NCI-H1048 (cell line): ENCODE measurements at regions not wholly inside any gene's neighbourhood (a gene's known extent, or its start where the extent isn't known, plus 50 kb on each side); places are given as distances from the start of the nearest gene placed in this dataset.
"Not testable (repeated sequence)": the region's sequence is repeated elsewhere in the genome, so short reads cannot be mapped to it uniquely, and the experiment has no call there.

Experiments
- DNase-seq: peaks from one replicate; lab custom pipeline; 2025; lab: John Stamatoyannopoulos, UW

DNA sequence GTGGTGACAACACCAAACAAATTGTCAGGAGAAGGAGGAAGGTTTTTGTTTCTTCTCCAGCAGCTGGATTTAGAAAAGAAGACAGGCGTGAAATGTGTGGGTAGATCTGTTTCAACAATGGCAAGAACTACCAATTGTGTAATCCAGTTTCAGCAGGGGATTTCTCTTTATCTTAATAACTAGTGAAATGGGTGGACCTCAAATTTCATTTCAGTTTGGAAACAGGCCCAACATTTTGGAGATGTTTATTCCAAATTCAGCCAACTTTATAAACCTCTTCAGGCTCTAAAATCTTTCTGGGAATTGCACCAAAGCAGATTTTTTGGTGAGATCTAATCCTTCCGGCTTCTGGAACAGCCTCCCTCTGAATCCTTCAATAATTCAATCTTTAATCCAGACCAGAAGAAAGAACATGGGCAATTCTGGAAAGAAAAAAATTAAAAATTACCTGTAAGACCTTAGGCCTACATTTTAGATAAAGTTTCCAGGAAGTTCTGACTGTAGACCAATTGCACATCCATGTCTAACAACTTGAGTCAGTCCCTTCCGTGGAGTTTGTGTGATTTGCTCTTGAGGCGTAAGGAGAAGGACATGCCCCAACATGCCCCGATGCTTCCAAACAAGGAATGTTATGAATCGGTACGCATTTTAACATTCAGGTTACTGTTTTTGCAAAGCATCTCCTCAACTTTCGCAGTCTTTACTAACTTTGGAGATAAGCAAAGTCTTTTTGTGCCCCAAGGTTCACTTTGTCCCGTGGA is 423.6 kb downstream of the IRX1 start:
- DNase-seq, result no peak

DNA sequence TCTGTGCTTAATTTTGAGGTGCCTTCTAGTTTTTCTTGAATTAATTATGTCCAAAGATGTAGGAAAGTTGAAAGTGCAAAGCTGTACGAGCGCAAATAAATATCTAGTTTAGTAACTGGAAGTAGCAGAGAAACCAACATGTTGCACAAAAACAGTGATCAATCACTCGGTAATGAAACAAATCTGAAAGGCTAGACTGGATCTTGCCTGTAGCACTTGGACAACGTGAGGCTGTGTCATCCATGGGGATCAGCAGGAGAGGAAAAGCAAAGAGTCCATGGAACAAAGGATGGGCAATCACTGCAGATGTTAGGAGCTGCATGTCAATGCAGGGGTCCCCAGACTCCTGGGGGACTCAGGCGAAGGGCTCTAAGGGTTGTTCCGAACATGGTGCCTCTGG is 424.2 kb downstream of the IRX1 start:
- DNase-seq, result no peak

DNA sequence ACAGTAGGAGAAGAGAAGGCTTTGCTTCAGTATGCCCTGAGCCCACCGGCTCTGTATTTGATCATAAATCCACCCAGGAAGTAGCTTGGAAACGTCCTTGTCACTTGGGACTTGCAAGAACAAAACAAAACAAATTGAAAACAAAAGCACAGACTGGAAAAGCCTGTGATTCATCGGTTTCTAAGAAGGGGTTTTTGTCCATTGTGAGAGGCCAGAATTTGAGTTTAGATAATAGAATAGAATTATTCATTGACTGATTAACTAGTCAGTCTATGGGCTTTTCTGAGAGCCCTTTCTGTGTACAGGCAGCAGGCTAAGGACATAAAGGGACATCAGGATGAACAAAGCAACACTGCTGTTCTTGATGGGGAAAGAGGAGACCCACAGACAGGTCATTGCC is 424.8 kb downstream of the IRX1 start:
- DNase-seq, result no peak

DNA sequence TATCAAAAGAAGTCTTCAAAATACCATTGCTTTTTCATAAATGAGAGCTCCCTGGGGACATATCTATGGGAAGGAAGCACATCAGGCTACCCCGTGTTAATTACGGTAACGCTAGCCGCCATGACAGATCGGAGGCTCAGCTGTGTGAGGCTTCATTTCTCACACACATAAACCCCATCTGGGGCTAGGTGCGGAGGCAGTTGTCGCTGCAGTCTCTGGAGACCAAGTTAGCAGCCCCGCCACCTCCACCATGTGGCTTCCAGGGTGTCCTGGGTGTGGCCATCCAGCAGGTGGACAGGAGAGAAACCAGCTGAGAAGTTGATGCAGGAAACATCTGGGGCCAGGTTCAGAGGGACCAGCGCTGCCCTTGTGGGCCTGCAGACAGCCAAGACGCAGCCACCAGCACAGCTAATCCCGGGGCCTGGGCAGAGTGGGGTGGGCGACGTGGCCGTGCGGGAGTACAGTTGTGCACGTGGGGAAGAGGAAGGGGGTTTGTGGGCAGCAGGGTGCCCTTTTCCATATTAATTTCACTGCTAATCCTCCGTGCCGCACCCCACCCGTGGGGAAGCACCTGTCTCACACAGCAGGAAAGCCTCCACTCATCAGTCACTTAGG is 426.5 kb downstream of the IRX1 start:
- DNase-seq, result no peak

DNA sequence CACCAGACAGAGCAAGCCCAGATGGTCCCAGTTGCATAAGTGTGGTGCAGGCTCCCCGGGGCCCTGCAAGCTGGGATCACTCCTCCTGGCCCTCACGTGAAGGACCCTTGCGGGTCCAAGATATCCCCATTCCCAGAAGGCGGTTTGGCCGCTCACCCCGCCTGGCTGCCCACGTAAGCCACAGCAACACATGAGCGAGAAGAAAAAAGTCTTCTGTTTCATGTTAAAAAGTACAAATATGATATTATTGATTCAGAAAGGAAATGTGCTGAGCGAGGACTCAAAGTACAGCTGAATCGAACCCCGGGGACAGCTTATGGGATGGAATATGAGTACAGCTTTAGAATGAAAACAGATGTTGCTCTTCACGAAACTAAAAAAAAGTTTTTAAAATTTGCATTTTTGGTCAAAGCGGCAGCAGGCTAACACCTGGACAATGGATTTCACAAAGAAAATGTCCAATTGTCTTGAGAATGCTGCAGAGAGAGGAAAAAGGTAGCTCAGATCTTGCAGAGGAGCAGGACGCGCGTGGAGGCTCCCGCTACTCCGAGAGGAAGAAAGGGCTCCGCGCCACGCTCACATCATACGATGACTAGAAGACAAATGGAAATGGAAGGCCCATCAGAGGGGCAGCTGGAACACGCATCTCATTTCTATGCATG is 427.6 kb downstream of the IRX1 start:
- DNase-seq, result no peak

DNA sequence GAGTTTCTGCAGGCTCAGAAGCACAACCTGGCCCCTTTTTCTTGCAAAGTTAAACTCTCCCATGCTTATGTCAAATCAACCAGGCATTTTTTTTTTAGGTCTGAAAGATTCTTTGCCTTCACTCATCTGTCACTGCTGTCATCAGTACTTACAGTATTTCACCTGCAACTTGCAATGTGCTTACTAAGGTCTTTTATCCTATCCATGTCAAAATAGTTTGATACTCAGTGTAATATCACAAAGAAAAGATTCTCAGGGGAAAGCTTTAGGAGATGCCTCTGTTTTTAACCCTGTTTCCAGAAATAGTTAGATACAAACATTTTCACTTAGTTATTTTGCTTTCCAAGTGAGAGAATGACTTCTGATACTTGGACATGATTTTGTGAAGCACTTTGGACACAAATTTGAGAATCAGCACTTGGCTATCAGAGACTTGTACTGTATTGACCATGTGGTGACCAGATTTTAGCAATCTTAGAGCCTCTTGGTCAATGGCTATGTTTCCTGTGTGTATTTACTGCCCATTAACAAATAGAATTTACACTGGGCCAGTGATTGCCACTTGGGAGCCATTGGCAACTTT is 428.2 kb downstream of the IRX1 start:
- no peak for DNase-seq

DNA sequence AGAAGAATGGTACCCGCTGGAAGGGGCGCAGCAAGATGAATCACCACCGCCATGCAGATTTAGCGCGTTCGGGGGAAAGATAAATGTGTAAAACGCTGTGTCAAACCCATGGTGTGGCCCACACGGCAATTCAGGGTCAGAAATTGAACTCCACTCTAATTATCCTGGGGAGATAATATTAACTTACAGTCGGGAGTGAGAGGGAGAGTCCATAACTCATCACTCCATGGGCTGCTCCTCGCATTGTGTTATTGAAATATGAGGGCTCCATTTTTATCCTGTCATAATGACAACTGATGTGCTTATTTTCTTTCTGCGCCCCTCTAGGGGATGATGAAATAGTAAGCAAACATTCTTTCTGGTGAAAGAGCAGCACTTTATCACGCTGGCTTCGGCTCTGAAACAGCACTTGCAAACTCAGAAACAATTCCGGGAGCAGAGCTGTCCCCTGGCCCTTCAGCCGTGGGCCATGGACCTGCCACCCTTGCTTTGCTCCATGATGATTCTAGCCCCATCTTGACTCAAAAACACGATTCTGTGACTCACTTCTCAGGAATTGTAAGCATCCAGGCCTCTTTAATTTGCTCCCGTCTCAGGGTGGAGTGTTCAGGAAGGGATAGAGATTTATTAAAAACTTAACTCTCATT is 431.6 kb downstream of the IRX1 start:
- DNase-seq, result no peak

DNA sequence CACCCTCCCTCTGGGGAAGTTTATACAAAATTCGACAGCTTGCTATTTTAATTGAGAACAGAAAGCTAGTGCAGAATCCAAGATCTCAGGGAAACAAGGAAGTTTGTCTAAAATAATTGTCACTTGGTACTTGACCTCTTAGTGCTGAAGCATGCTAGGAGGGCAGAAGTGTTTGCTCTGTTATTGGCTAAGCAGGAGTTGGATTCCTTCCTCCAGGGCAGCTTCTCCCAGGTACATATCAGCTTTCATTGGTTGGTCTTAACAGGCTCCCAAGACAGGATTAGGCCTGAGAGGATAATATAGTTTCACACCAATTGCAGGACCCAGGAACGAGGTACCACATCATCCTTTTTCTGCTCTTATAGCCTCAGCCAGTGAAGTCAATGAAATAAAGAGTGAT is 432.8 kb downstream of the IRX1 start:
- no peak for DNase-seq

DNA sequence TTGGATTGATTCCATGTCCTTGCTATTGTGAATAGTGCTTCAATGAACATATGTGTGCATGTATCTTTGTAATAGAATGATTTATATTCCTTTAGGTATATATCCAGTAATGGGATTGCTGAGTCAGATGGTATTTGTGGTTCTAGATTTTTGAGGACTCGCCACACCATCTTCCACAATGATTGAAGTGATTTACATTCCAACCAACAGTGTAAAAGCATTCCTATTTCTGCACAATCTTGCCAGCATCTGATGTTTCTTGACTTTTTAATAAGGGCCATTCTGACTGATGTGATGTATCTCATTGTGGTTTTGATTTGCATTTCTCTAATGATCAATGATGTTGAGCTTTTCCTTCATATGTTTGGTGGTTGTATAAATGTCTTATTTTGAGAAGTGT is 437.9 kb downstream of the IRX1 start:
- not testable (repeated sequence) for DNase-seq

DNA sequence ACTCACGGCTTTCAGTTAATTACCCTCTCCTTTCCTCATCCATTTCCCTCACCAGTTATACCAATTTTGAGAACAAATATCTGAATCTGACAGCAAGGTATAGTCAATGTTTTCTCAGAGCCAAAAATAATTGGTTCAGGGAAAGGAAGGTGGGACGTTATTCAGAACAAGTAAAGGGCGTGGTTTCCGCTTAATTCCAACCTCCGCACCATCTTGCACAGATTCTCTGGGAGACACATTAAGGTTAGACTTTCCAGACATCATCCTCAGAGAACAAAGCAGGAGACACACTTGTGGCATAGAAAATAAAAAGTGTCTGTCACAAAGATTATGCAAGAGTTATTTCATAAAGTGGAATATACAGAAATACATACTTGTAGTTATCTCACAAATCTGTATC is 441.2 kb downstream of the IRX1 start:
- no peak for DNase-seq

DNA sequence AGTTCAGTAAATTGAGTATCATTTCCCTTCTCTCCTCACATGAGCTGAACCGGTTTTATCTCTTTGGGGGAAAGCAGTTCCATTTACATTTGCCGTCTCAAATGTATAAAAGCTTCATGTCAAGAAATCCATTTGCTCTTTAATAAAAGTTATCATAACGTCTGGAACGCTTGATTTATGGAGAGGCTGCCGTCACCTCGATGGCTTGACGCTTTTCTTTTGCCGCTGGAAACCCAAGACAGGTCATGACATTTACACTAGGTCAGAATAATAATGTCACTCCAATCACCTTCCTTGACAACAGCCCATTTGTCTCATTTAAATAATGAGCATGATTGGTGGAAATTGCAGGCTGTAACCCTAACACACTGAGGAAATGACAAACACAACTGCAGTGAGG is 443.4 kb downstream of the IRX1 start:
- no peak for DNase-seq

DNA sequence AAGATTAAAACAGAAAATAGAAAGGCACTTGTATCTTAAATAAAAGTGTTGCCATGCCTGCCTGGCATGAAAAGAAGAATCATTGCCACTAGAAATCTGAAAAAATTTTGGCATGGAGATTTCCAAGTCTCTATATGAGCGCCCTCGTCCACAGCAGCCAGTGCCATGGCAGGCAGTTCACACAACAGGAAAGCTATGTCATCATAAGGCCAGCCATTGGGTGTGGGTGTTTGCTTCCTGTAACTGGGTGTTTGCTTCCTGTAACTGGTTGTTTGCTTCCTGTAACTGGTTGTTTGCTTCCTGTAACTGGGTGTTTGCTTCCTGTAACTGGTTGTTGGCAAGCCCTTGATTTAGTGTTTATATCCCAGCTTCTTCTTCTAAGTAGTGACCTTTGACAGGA is 446.7 kb downstream of the IRX1 start:
- no peak for DNase-seq

DNA sequence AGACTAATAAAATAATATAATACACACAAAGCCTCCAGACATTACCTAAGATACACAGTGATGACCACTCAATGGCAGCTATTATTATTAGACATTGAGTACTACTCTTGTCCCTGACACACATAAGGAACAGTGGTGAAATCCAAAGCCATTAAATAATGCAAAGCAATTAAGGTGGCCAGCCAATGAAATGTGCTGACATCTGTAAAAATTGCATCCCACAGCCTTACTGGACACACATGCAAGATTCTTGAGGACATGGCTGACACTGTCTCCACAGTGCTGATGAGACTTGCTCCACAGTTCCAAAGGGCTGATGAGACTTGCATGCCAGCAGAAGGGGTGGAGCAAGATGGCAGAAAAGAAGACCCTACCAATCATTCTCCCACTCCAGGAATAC is 447.5 kb downstream of the IRX1 start:
- no peak for DNase-seq

DNA sequence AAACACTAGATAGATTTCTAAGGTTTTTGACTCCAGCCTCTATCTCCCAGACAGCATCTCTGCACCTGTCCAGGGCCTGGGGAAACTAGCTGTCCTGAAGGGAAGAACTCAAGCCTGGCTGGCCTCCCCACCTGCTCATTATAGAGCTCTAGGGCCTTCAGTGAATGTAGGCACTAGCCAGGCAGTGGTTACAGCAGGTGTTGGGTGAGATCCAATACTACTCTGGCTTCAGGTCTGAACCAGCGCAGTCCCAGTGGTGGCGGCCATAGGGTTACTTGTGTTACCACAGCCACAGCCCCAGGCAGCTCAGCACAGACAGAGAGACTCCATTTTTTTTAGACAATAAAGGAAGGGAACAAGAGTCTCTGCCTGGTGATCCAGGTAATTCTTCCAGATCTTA is 449.2 kb downstream of the IRX1 start:
- DNase-seq, result no peak

DNA sequence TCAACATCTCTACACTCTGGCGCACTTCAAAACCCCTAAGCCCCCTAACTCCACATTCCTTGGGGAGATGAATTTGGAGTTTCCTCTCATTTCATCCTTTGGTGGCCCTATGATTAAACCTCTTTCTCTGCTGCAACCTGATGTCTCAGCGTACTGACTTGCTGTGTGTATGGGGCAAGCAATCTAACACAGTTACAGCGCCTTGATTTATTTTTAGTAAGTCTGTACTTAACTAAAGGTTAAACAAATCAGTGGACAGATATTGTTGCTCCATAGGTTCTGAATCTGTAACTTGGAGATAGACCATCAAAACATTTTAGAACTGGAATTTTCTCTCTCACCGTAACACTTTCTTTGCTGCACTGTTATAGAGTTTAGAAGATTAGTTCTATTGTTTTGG is 452.8 kb downstream of the IRX1 start:
- no peak for DNase-seq

DNA sequence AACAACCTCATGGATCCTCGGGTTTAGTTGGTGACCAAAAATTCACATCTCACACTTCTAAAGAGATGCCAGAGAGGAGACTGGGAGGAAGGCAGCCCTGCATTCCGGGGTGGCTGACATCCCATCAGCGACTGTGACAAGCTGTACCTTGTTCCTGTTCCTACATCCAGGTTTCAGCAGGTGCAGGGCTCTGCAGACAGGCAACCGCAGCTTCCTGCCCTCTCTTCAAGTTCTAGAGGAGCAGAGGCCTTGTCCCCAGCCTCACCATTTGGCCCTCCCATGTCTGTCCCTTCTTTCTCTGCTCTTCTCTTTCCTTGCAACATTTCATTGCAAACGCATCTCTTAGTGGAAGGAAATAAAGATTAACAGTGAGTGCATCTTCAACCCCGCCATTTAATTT is 454.6 kb downstream of the IRX1 start:
- DNase-seq, result no peak

DNA sequence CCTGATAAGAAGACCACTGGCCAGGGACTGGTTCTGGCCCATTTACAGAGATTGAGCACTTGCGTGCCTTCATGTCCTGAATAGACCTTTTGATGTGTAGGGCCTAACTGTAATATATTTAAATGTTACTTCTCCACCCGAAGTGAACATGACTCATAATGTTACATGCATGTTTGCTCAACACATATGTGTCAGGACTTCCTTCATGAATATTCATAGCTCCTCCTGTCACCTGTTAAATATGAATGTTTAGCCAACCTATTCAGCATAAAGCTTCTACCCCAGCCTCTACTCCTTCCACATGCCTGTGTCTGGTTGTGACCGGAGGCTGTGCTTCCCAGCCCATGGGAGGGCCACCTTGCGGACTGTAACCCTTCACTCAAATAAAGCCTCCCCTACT is 457.5 kb downstream of the IRX1 start:
- DNase-seq, result no peak

DNA sequence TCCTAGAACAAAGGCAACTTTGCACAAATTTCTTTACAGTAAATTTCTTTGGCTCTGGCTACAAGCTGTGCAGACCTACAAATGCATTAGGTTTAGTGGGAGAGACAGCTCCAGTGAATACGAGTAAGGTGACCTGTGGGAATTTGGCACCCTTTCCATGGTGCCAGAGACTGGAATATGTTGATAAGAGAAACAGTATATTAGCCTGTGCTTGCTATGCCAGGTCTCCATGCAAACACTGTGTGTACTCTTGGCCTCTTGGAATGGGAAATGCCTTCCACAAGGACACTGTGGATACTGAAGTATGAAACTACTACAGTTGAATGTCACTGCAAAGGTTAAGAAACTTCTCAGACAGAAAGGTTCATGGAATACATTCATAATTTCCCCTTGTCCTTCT is 458.5 kb downstream of the IRX1 start:
- no peak for DNase-seq

DNA sequence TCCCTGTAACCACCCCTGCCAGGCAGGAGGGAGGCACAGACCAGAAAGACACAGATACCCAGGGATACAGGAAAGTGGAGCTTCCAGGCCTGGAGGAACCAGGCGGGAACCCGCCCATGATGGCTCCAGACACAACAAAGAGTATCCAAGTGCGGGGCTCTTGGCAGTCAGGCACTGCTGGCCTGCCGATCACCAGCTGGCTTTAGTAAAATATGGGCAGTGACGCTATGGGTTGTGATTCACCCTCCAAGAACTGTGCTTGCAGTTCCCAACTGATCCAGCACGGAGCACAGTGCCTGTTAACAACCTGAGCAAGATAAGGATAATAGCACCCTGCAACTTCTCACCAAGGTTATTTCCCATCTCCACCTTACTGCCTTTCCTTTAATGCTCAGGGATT is 463.3 kb downstream of the IRX1 start:
- DNase-seq, result no peak

DNA sequence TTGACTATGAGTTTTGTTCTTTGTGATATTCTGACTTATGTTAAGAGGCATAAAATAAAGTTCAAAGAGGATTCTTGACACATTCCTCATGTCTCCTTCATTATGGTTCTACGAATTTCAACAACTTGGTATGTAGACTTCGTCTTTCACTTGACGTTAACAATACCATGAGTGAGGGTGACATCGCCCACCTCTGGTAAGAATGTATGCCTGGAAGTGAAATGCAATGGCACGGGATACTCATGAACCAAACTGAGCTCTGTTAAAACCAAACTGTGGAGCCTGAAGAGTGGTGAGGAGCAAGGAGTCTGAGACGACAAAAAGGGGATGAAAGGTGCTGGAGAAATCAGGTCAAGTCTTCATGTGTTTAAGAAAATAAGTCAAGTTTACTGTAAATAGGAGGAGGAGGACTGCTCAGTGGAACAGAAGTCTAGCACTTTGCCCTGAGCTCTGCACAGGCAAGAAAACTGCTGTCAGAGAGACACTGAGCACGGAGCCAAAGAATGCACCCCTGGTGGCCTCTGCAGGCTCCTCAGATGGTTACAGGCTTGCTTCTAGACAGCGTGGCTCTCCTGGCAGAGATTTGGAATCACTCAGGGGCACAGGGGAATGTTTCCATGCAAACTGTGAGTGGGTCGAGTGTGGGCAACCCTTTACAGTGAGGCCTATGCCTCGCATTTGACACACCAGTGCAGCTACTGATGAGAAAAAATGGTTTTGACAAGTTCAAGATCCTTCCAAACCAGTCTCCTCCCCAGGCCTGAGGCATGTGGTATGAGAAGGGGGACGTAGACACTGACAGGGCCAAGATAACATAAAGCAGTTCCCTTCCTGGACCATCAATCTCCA is 470.1 kb downstream of the IRX1 start:
- no peak for DNase-seq

DNA sequence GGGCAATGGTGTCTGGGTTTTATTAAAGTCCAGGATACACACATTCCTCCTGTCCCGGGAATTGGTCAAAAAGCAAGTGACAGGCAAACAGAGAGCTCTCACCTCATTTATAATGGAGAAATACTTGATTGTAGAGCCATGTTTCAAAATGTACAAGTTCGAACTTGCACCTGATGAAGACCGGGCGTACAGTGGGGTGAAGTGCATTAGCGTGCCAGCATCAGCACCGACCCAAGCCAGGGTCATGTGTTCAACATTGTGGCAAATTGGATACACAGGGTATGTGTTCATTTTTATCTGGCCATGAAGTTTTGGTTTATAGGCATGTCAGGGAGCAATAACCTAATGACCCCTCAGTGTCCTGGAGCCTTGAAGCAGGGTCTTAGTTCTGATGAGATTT is 472.5 kb downstream of the IRX1 start:
- DNase-seq, result no peak

DNA sequence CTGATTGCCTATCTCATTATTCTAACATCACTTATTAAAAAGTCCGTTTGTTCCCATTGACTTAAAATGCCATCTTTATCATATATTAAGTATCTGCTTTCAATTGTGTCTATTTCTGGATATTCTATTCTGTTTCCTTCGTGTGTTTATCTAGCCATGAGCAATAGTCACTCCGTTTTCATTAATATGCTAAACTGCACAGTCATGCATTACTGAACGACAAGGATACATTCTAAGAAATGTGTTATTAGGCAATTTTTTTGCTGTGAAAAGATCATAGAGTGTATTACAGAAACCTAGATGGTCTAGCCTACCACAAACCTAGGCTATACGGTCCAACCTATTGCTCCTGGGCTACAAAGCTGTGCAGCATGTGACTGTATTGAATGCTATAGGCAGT is 482.9 kb downstream of the IRX1 start:
- DNase-seq, result no peak
